HCT116 (cell line): ENCODE measurements at regions not wholly inside any gene's neighbourhood (a gene's known extent, or its start where the extent isn't known, plus 50 kb on each side); places are given as distances from the start of the nearest gene placed in this dataset.

Experiments used
- ATAC-seq: fragments of 200-7000 bp; cut with Tn5 transposase; 2 replicates; pipeline ENCODE4 v1.9.1; 2020; ENCODE audit warnings: mild to moderate bottlenecking, moderate library complexity
- BruUV-seq: library from RNA; stranded (reverse); fragments of 400-500 nt; replicated peaks from 2 replicates; lab custom pipeline; 2021; lab: Mats Ljungman, UMichigan
- CTCF ChIA-PET: fragments of 300-600 bp; sonication (Branson Sonifier 250); formaldehyde crosslinking; loops from one replicate; lab custom pipeline; 2021; ENCODE audit warnings: antibody characterized with exemption; lab: Charles Lee
- POLR2A ChIA-PET: fragments of 300-600, 350-600 bp; sonication (Branson Sonifier 250); formaldehyde crosslinking; loops from one replicate; lab custom pipeline; 2021; ENCODE audit warnings: antibody characterized with exemption; lab: Charles Lee
- RAD21 ChIA-PET, 2 experiments: fragments of 300-600 bp; sonication (Branson Sonifier 250); formaldehyde crosslinking; loops; one replicate each; lab custom pipeline; 2023; ENCODE audit warnings: low total read pairs in 2 of 2; ENCODE audit not compliant: uncharacterized antibody in 2 of 2, unreplicated experiment in 2 of 2, low non-redundant PET in 1 of 2; lab: Charles Lee
- DNase-seq: peaks from one replicate; pipeline ENCODE4 v3.0.0-alpha.2; 2010; ENCODE audit warnings: low read depth, low spot score
- H2AFZ ChIP-seq: fragments of 200-600 bp; shearing (Covaris generic), sonication (generic); 2 replicates; pipeline ENCODE4 v1.6.1; 2017; ENCODE audit warnings: low read depth, mixed run types, mixed read lengths, antibody characterized with exemption, low read length; ENCODE audit not compliant: poor library complexity, severe bottlenecking
- H3K27ac ChIP-seq: 2 replicates; pipeline ENCODE4 v1.5.1; 2012; ENCODE audit warnings: low read depth, low read length
- H3K27me3 ChIP-seq: fragments of 200-600 bp; sonication (generic); 2 replicates; pipeline ENCODE4 v1.6.1; 2016; ENCODE audit warnings: mixed run types, low read length, mixed read lengths; ENCODE audit not compliant: insufficient read depth
- H3K36me3 ChIP-seq, 2 experiments: fragments of 200-500 bp in 1 of 2; fragments of 200-600 bp in 1 of 2; sonication (Bioruptor generic) in 1 of 2; sonication (generic) in 1 of 2; 2 replicates each; pipeline versions ENCODE4 v1.5.1 to v1.6.1; 2014 to 2016; ENCODE audit warnings: low read length in 2 of 2, inconsistent platforms in 1 of 2, mixed read lengths in 1 of 2, mixed run types in 1 of 2; ENCODE audit not compliant: insufficient read depth in 2 of 2, control insufficient read depth in 1 of 2
- H3K4me1 ChIP-seq, 2 experiments: fragments of 200-600 bp in 1 of 2; sonication (generic) in 1 of 2; 2 replicates each; pipeline versions ENCODE4 v1.5.1 to v1.6.1; 2012 to 2017; ENCODE audit warnings: low read length in 2 of 2, inconsistent platforms in 1 of 2, mild to moderate bottlenecking in 1 of 2, mixed read lengths in 1 of 2, mixed run types in 1 of 2, moderate library complexity in 1 of 2; ENCODE audit not compliant: insufficient read depth in 2 of 2, control insufficient read depth in 1 of 2
- H3K4me2 ChIP-seq: fragments of 200-600 bp; sonication (generic); 2 replicates; pipeline ENCODE4 v1.6.1; 2017; ENCODE audit warnings: mixed run types, low read length, mixed read lengths
- H3K4me3 ChIP-seq, 2 experiments: fragments of 200-600 bp in 1 of 2; sonication (generic) in 1 of 2; replicated peaks in 1 of 2; 2 replicates each; pipeline ENCODE4 v1.5.1; 2011 to 2016; ENCODE audit warnings: low read length in 2 of 2, control low read depth in 1 of 2, low read depth in 1 of 2, mild to moderate bottlenecking in 1 of 2, mixed read lengths in 1 of 2, mixed run types in 1 of 2
- H3K79me2 ChIP-seq: fragments of 200-600 bp; sonication (generic); 2 replicates; pipeline ENCODE4 v1.6.1; 2017; ENCODE audit warnings: mild to moderate bottlenecking, mixed run types, low read length, moderate library complexity, mixed read lengths; ENCODE audit not compliant: insufficient read depth
- H3K9ac ChIP-seq: fragments of 200-600 bp; sonication (generic); 2 replicates; pipeline ENCODE4 v1.6.1; 2016; ENCODE audit warnings: low read length, mixed read lengths
- H3K9me2 ChIP-seq: fragments of 200-600 bp; sonication (generic), shearing (Covaris generic); 2 replicates; pipeline ENCODE4 v1.6.1; 2017; ENCODE audit warnings: mixed run types, mild to moderate bottlenecking, moderate library complexity; ENCODE audit not compliant: insufficient read depth
- H3K9me3 ChIP-seq, 2 experiments: fragments of 200-500 bp in 1 of 2; fragments of 200-600 bp in 1 of 2; sonication (Bioruptor generic) in 1 of 2; sonication (generic) in 1 of 2; 2 replicates each; pipeline ENCODE4 v1.6.1; 2014 to 2017; ENCODE audit warnings: low read length in 2 of 2, mixed read lengths in 2 of 2, inconsistent platforms in 1 of 2, low read depth in 1 of 2, mild to moderate bottlenecking in 1 of 2, mixed run types in 1 of 2, moderate library complexity in 1 of 2; ENCODE audit not compliant: control insufficient read depth in 1 of 2, insufficient read depth in 1 of 2
- H4K20me1 ChIP-seq: fragments of 200-600 bp; sonication (generic), shearing (Covaris generic); 2 replicates; pipeline ENCODE4 v1.6.1; 2017; ENCODE audit warnings: mixed run types, mild to moderate bottlenecking, moderate library complexity; ENCODE audit not compliant: insufficient read depth
- ATF3 ChIP-seq: IDR thresholded peaks from 2 replicates; pipeline ENCODE4 v1.6.1; 2012
- CBX3 ChIP-seq: IDR thresholded peaks from 2 replicates; pipeline ENCODE4 v1.6.1; 2012; ENCODE audit warnings: low read depth
- CEBPB ChIP-seq: IDR thresholded peaks from 2 replicates; pipeline ENCODE4 v1.6.1; 2012; ENCODE audit warnings: low read depth
- CTCF ChIP-seq, 3 experiments: fragments of 200-600 bp in 1 of 3; sonication (generic) in 1 of 3; IDR thresholded peaks in 2 of 3; conservative IDR thresholded peaks in 1 of 3; 2 replicates each; pipeline ENCODE4 v1.5.1; 2012 to 2017; ENCODE audit warnings: low read depth in 2 of 3, low read length in 2 of 3, antibody characterized with exemption in 1 of 3, borderline replicate concordance in 1 of 3, control low read depth in 1 of 3, mild to moderate bottlenecking in 1 of 3, mixed read lengths in 1 of 3, mixed run types in 1 of 3, moderate library complexity in 1 of 3; ENCODE audit not compliant: insufficient read depth in 1 of 3
- EGR1 ChIP-seq: IDR thresholded peaks from 2 replicates; pipeline ENCODE4 v1.6.1; 2012; ENCODE audit warnings: low read depth
- EZH2 ChIP-seq: fragments of 200-600 bp; sonication (generic); IDR thresholded peaks from 2 replicates; pipeline ENCODE4 v1.6.1; 2017; ENCODE audit warnings: antibody characterized with exemption, mixed run types
- EZH2phosphoT487 ChIP-seq: fragments of 200-600 bp; IDR thresholded peaks from 2 replicates; pipeline ENCODE4 v1.6.1; 2018; ENCODE audit warnings: antibody characterized with exemption, borderline replicate concordance
- MAX ChIP-seq: IDR thresholded peaks from 2 replicates; pipeline ENCODE4 v1.6.1; 2012
- POLR2A ChIP-seq: IDR thresholded peaks from 2 replicates; pipeline ENCODE4 v1.7.0; 2011; ENCODE audit warnings: borderline replicate concordance; ENCODE audit not compliant: insufficient read depth, insufficient read length; ENCODE audit errors: extremely low read depth
- SIN3A ChIP-seq: IDR thresholded peaks from 2 replicates; pipeline ENCODE4 v1.6.1; 2012; ENCODE audit warnings: low read depth
- SP1 ChIP-seq: IDR thresholded peaks from 2 replicates; pipeline ENCODE4 v1.6.1; 2012; ENCODE audit warnings: low read depth
- TCF7L2 ChIP-seq: IDR thresholded peaks from 2 replicates; pipeline ENCODE4 v1.7.0; 2011; ENCODE audit warnings: borderline replicate concordance, inconsistent platforms; ENCODE audit not compliant: insufficient read depth, insufficient read length; ENCODE audit errors: extremely low read depth
- YY1 ChIP-seq: IDR thresholded peaks from 2 replicates; pipeline ENCODE4 v1.6.1; 2011; ENCODE audit warnings: low read length, low read depth, moderate library complexity, mild to moderate bottlenecking; ENCODE audit not compliant: insufficient replicate concordance; ENCODE audit errors: extremely low read depth
- ZBTB33 ChIP-seq: IDR thresholded peaks from 2 replicates; pipeline ENCODE4 v1.6.1; 2011; ENCODE audit warnings: mild to moderate bottlenecking, low read length, moderate library complexity; ENCODE audit not compliant: insufficient replicate concordance; ENCODE audit errors: extremely low read depth
- ZFX ChIP-seq: fragments of 450-650 bp; IDR thresholded peaks from 2 replicates; pipeline ENCODE4 v1.6.1; 2017
- ZNF274 ChIP-seq: fragments of 200-500 bp; sonication (Bioruptor generic); IDR thresholded peaks from 2 replicates; pipeline ENCODE4 v1.6.1; 2014; ENCODE audit warnings: mild to moderate bottlenecking, low read depth, low read length, inconsistent platforms
- intact Hi-C: fragments of 100-400 bp; cut with micrococcal nuclease; formaldehyde crosslinking; loops from 2 replicates; pipeline ENCODE4 v1.10.0; 2022

- BruUV-seq = no TSS peak
- no peak for ATAC-seq
- no peak for DNase-seq
- H3K9ac ChIP-seq = no peak overlapping the region
- RAD21 ChIA-PET = no interaction called here
- H3K4me1 ChIP-seq = no peaks in the 10 kb centered on the region
- TF ChIP-seq ZNF274 (no peak), CBX3 (no peak), ATF3 (no peak), EZH2phosphoT487 (no peak), MAX (no peak), YY1 (no peak), CTCF (IDR thresholded peaks at IDR 0.05 in 2 of 3, conservative IDR thresholded peaks at IDR 0.05 in 1 of 3; ENCODE audit: borderline replicate concordance in 1 of 3, insufficient read depth in 1 of 3, low read depth in 2 of 3, low read length in 2 of 3) (no peak), TCF7L2 (no peak), ZFX (no peak), POLR2A (no peak), ZBTB33 (no peak), SP1 (no peak), CEBPB (no peak), SIN3A (no peak), EZH2 (no peak), EGR1 (no peak)
- TF ChIP-seq, all 23 proteins: peak for 0
- H3K27me3 ChIP-seq = no peaks in the 10 kb centered on the region
- POLR2A ChIA-PET = no interaction called here
- H3K9me3 ChIP-seq = peaks cover 14 to 26% of the 10 kb centered on the region in 2 experiments; a peak in 3 of 4 replicates
- 0 out of 4 replicates have a peak, but pooled peaks cover 0 to 3% of the 10 kb centered on the region in 2 experiments for H3K36me3 ChIP-seq
- H2AFZ ChIP-seq = no peak overlapping the region
- H4K20me1 ChIP-seq = no peaks in the 10 kb centered on the region
- no peak overlapping the region for H3K4me2 ChIP-seq
- intact Hi-C loops = no loop called here
- no peak overlapping the region for H3K27ac ChIP-seq
- H3K79me2 ChIP-seq = no peaks in the 10 kb centered on the region
- CTCF ChIA-PET = no interaction called here
- H3K9me2 ChIP-seq = no peaks in the 10 kb centered on the region
- no peak overlapping the region for H3K4me3 ChIP-seq
Observed at GRCh38 chr3:104578558-104578957, 788.2 kb upstream of the ALCAM start.
